ENCODE measurements at regions not wholly inside any gene's neighbourhood (a gene's known extent, or its start where the extent isn't known, plus 50 kb on each side); places are given as distances from the start of the nearest gene placed in this dataset.

DNA sequence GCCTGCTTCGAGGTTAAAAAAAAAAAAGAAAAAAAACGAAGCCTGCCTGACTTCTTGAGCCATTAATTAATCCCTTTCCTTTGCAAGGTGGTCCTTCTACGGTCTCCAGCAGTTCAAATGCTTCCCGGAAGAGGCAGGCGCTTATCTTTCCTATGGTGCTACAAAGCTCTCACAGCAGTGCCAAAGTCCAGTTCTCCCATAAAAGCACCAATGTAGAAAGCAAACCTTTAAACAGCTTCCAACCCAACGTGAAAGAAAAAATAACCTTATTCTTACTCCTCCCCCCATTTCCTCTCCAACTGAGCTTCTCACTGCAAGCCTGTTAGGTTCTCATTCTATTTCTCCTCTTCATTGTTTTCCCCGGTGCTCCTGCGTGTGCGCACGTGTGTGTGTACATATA is 317.4 kb upstream of the SOX11 start:
- ATAC-seq, result no peak
- CTCF ChIA-PET, result interaction anchor here (2.2 kb wide), 1 partner anchor 9 kb away, joined by 7 read pairs; no protein-coding TSS in a partner anchor
- no peak for FAIRE-seq
- no peak for DNase-seq (ENCODE audit: low read depth, low spot score)
- BruUV-seq (replicated peaks), result no TSS peak
- RAD21 ChIA-PET (ENCODE audit: unreplicated experiment), result no interaction called here
- Histone ChIP-seq H3K9me3 (replicated peaks; ENCODE audit: control insufficient read depth, insufficient read depth, low read length) (no peaks in the 10 kb centered on the region), H3K27ac (ENCODE audit: control insufficient read depth, insufficient read depth) (no peak overlapping the region), H3K79me2 (ENCODE audit: control insufficient read depth, insufficient read depth, low read length) (no peaks in the 10 kb centered on the region), H3K9ac (ENCODE audit: control insufficient read depth, insufficient read depth, low read length) (no peak overlapping the region), H2AFZ (ENCODE audit: control insufficient read depth, low read depth, low read length) (no peak overlapping the region), H3K27me3 (replicated peaks in 1 of 2; ENCODE audit: control insufficient read depth in 2 of 2, insufficient read depth in 2 of 2, low read length in 1 of 2) (no peaks in the 10 kb centered on the region), H3K4me2 (ENCODE audit: control insufficient read depth, insufficient read depth) (no peak overlapping the region), H3K4me3 (no peak overlapping the region), H4K20me1 (ENCODE audit: control insufficient read depth, insufficient read depth) (no peaks in the 10 kb centered on the region), H3K36me3 (ENCODE audit: control insufficient read depth in 2 of 2, insufficient read depth in 2 of 2, low read length in 1 of 2) (no peaks in the 10 kb centered on the region), H3K4me1 (ENCODE audit: control insufficient read depth, insufficient read depth, low read length) (no peaks in the 10 kb centered on the region)
- intact Hi-C loops (cut with micrococcal nuclease; ENCODE audit: unreplicated experiment), result no loop called here
- TF ChIP-seq, protein P1, sequence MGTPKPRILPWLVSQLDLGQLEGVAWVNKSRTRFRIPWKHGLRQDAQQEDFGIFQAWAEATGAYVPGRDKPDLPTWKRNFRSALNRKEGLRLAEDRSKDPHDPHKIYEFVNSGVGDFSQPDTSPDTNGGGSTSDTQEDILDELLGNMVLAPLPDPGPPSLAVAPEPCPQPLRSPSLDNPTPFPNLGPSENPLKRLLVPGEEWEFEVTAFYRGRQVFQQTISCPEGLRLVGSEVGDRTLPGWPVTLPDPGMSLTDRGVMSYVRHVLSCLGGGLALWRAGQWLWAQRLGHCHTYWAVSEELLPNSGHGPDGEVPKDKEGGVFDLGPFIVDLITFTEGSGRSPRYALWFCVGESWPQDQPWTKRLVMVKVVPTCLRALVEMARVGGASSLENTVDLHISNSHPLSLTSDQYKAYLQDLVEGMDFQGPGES (IDR thresholded peaks at IDR 0.05), result no peak
- no peak for TF ChIP-seq NRF1 (conservative IDR thresholded peaks at IDR 0.05; ENCODE audit: low read depth, low read length)
- TF ChIP-seq TCF7 (IDR thresholded peaks at IDR 0.05; ENCODE audit: borderline replicate concordance), result no peak
- TF ChIP-seq SREBF1 (IDR thresholded peaks at IDR 0.05; ENCODE audit: low read length), result no peak
- no peak for TF ChIP-seq ZNF384 (IDR thresholded peaks at IDR 0.05; ENCODE audit: borderline replicate concordance, low read depth, low read length)
- no peak for TF ChIP-seq SIX5 (IDR thresholded peaks at IDR 0.05; ENCODE audit: low read depth, low read length, severe bottlenecking)
- TF ChIP-seq ESRRA (IDR thresholded peaks at IDR 0.05; ENCODE audit: low read length), result no peak
- 21% methylated on average over 9 of the region's 10 CpGs for WGBS (ENCODE audit: insufficient coverage, insufficient replicate concordance, low lambda C conversion rate, missing lambda C conversion rate)
- SMC1A ChIA-PET (ENCODE audit: uncharacterized antibody, unreplicated experiment), result no interaction called here
- in situ Hi-C loops (cut with MboI), result loop anchor here (25.0 kb wide), 1 partner anchor 1412 kb away; no protein-coding TSS in a partner anchor
- POLR2A ChIA-PET, result no interaction called here

DNA sequence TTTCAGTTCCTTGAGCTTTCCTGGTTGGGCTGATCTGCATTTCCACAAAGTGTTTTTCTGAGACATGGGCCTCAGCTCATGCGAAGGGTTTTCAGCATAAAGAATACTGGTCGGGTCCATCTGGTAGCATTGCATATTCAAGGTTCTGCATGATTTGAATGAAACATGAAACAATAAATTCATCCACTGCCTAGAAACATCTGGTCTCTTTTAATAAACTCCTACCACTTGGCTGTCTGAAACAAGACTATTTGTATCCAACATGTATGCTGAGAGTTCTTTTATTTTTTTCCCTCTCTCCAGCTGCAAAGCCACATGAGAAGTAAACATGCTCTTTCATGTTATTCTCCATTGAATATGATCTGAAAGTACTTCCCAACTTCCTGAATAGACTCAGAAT is 314.9 kb upstream of the SOX11 start:
- H3K9me3 ChIP-seq (replicated peaks; ENCODE audit: control insufficient read depth, insufficient read depth, low read length), result no peaks in the 10 kb centered on the region
- no peaks in the 10 kb centered on the region for H3K4me1 ChIP-seq (ENCODE audit: control insufficient read depth, insufficient read depth, low read length)
- no peak overlapping the region for H3K9ac ChIP-seq (ENCODE audit: control insufficient read depth, insufficient read depth, low read length)
- TF ChIP-seq, protein P1 (IDR thresholded peaks at IDR 0.05), result no peak
- TF ChIP-seq LARP7 (IDR thresholded peaks at IDR 0.05) (no peak), JUNB (IDR thresholded peaks at IDR 0.05) (no peak), FOXK2 (IDR thresholded peaks at IDR 0.05) (no peak), CREB1 (IDR thresholded peaks at IDR 0.05; ENCODE audit: low read depth) (no peak), STAT1 (conservative IDR thresholded peaks at IDR 0.05) (no peak), ATF7 (IDR thresholded peaks at IDR 0.05; ENCODE audit: low read depth) (no peak), TARDBP (IDR thresholded peaks at IDR 0.05; ENCODE audit: borderline replicate concordance) (no peak), BRCA1 (IDR thresholded peaks at IDR 0.05; ENCODE audit: low read depth, low read length) (no peak)
- ChIA-PET CTCF (no interaction called here), POLR2A (no interaction called here), RAD21 (ENCODE audit: unreplicated experiment) (no interaction called here), SMC1A (ENCODE audit: uncharacterized antibody, unreplicated experiment) (no interaction called here)
- 69% methylated on average over 2 of the region's 2 CpGs for WGBS (ENCODE audit: insufficient coverage, insufficient replicate concordance, low lambda C conversion rate, missing lambda C conversion rate)
- ATAC-seq (no peak), FAIRE-seq (no peak), DNase-seq (ENCODE audit: low read depth, low spot score) (no peak)
- intact Hi-C loops (cut with micrococcal nuclease; ENCODE audit: unreplicated experiment), result no loop called here
- no peak overlapping the region for H2AFZ ChIP-seq (ENCODE audit: control insufficient read depth, low read depth, low read length)
- H4K20me1 ChIP-seq (ENCODE audit: control insufficient read depth, insufficient read depth), result no peaks in the 10 kb centered on the region
- H3K27me3 ChIP-seq (replicated peaks in 1 of 2; ENCODE audit: control insufficient read depth in 2 of 2, insufficient read depth in 2 of 2, low read length in 1 of 2), result no peaks in the 10 kb centered on the region
- no TSS peak for BruUV-seq (replicated peaks)
- no peak overlapping the region for H3K4me2 ChIP-seq (ENCODE audit: control insufficient read depth, insufficient read depth)
- H3K79me2 ChIP-seq (ENCODE audit: control insufficient read depth, insufficient read depth, low read length), result no peaks in the 10 kb centered on the region
- H3K36me3 ChIP-seq (ENCODE audit: control insufficient read depth in 2 of 2, insufficient read depth in 2 of 2, low read length in 1 of 2), result no peaks in the 10 kb centered on the region
- no peak overlapping the region for H3K27ac ChIP-seq (ENCODE audit: control insufficient read depth, insufficient read depth)
- in situ Hi-C loops (cut with MboI), result no loop called here
- no peak overlapping the region for H3K4me3 ChIP-seq

Measured in GM12878 (cell line).